HL-60/S4 (cell line): ENCODE measurements at regions not wholly inside any gene's neighbourhood (a gene's known extent, or its start where the extent isn't known, plus 50 kb on each side); places are given as distances from the start of the nearest gene placed in this dataset.
"Not testable (repeated sequence)": the region's sequence is repeated elsewhere in the genome, so short reads cannot be mapped to it uniquely, and the experiment has no call there.

Source experiments
- in situ Hi-C: fragments of 300-500 bp; cut with MboI; formaldehyde crosslinking; loops from 2 replicates; pipeline ENCODE4 v1.14.3; 2022; ENCODE audit warnings: low sequenced_read_pairs

- in situ Hi-C loops: no loop called here
Measured at GRCh38 chr6:27644528-27644927, 171.6 kb upstream of the ZNF184 start.

- in situ Hi-C loops: no loop called here
Measured at GRCh38 chr6:27642744-27643456, 170.0 kb upstream of the ZNF184 start.

- in situ Hi-C loops: not testable (repeated sequence)
Measured at GRCh38 chr6:27635886-27636285, 163.0 kb upstream of the ZNF184 start.

GRCh38 chr6:27633221-27633688 is 160.3 kb upstream of the ZNF184 start:
- in situ Hi-C loops: not testable (repeated sequence)

- in situ Hi-C loops: no loop called here
Measured at GRCh38 chr6:27631609-27631916, 158.7 kb upstream of the ZNF184 start.

GRCh38 chr6:27630727-27631608 is 158.1 kb upstream of the ZNF184 start:
- in situ Hi-C loops: no loop called here

- in situ Hi-C loops: no loop called here
Measured at GRCh38 chr6:27624694-27625262, 151.9 kb upstream of the ZNF184 start.

- in situ Hi-C loops: no loop called here
Measured at GRCh38 chr6:27623103-27623502, 150.2 kb upstream of the ZNF184 start.

GRCh38 chr6:27619436-27619835 is 146.5 kb upstream of the ZNF184 start:
- in situ Hi-C loops: no loop called here

- in situ Hi-C loops: no loop called here
Measured at GRCh38 chr6:27617700-27618689, 145.1 kb upstream of the ZNF184 start.

GRCh38 chr6:27617046-27617687 is 144.3 kb upstream of the ZNF184 start:
- in situ Hi-C loops: no loop called here

- in situ Hi-C loops: no loop called here
Measured at GRCh38 chr6:27616328-27617045, 143.6 kb upstream of the ZNF184 start.

GRCh38 chr6:27611451-27611850 is 138.5 kb upstream of the ZNF184 start:
- in situ Hi-C loops: no loop called here

GRCh38 chr6:27608916-27609883 is 136.3 kb upstream of the ZNF184 start:
- in situ Hi-C loops: no loop called here

- in situ Hi-C loops: no loop called here
Measured at GRCh38 chr6:27605401-27606342, 132.8 kb upstream of the ZNF184 start.

- in situ Hi-C loops: no loop called here
Measured at GRCh38 chr6:27604986-27605385, 132.1 kb upstream of the ZNF184 start.

GRCh38 chr6:27601668-27602254 is 128.9 kb upstream of the ZNF184 start:
- in situ Hi-C loops: no loop called here
